ENCODE measurements at regions not wholly inside any gene's neighbourhood (a gene's known extent, or its start where the extent isn't known, plus 50 kb on each side); places are given as distances from the start of the nearest gene placed in this dataset.

GRCh38 chr6:169921217-169921616 is 169.8 kb downstream of the ERMARD start:
- H3K4me3 ChIP-seq (ENCODE audit: low read depth in 1 of 2, low read length in 2 of 2) = no peak overlapping the region
- DNase-seq = no peak
- H3K27ac ChIP-seq (ENCODE audit: low read length) = no peak overlapping the region
- peaks cover 4% of the 10 kb centered on the region for H3K9me3 ChIP-seq (ENCODE audit: insufficient read depth, low read length, severe bottlenecking)
- no peak for TF ChIP-seq CTCF (IDR thresholded peaks at IDR 0.05; ENCODE audit: borderline replicate concordance, extremely low read depth, low read length, poor library complexity, severe bottlenecking)
- TF ChIP-seq EZH2 (IDR thresholded peaks at IDR 0.05; ENCODE audit: borderline replicate concordance, low read depth, low read length, severe bottlenecking) = no peak
- H3K9ac ChIP-seq (ENCODE audit: low read depth, low read length) = no peak overlapping the region
- H3K4me2 ChIP-seq (ENCODE audit: insufficient read depth, low read length) = no peak overlapping the region
- H3K79me2 ChIP-seq (ENCODE audit: insufficient read depth, low read length) = no peaks in the 10 kb centered on the region
- H3K4me1 ChIP-seq (ENCODE audit: insufficient read depth, low read length) = peaks cover 16% of the 10 kb centered on the region
- H3K27me3 ChIP-seq (ENCODE audit: insufficient read depth, low read length, poor library complexity) = no peaks in the 10 kb centered on the region
- no peaks in the 10 kb centered on the region; the same call in 1 of the 2 replicates for H4K20me1 ChIP-seq (ENCODE audit: insufficient read depth, low read length)
- no peak overlapping the region for H2AFZ ChIP-seq (ENCODE audit: low read depth, low read length)
- no peaks in the 10 kb centered on the region for H3K36me3 ChIP-seq (ENCODE audit: insufficient read depth, low read length)
- no peak for ATAC-seq (ENCODE audit: insufficient read depth, low read depth)

GRCh38 chr6:169920359-169921020 is 169.1 kb downstream of the ERMARD start:
- no peak overlapping the region for H2AFZ ChIP-seq (ENCODE audit: low read depth, low read length)
- no peak overlapping the region for H3K9ac ChIP-seq (ENCODE audit: low read depth, low read length)
- no peaks in the 10 kb centered on the region for H3K36me3 ChIP-seq (ENCODE audit: insufficient read depth, low read length)
- TF ChIP-seq EZH2 (IDR thresholded peaks at IDR 0.05; ENCODE audit: borderline replicate concordance, low read depth, low read length, severe bottlenecking) (no peak), CTCF (IDR thresholded peaks at IDR 0.05; ENCODE audit: borderline replicate concordance, extremely low read depth, low read length, poor library complexity, severe bottlenecking) (no peak)
- no peak for ATAC-seq (ENCODE audit: insufficient read depth, low read depth)
- no peaks in the 10 kb centered on the region for H3K27me3 ChIP-seq (ENCODE audit: insufficient read depth, low read length, poor library complexity)
- no peak overlapping the region for H3K4me3 ChIP-seq (ENCODE audit: low read depth in 1 of 2, low read length in 2 of 2)
- peaks cover 16% of the 10 kb centered on the region for H3K4me1 ChIP-seq (ENCODE audit: insufficient read depth, low read length)
- H3K9me3 ChIP-seq (ENCODE audit: insufficient read depth, low read length, severe bottlenecking) = peaks cover 4% of the 10 kb centered on the region
- H3K79me2 ChIP-seq (ENCODE audit: insufficient read depth, low read length) = no peaks in the 10 kb centered on the region
- DNase-seq = no peak
- no peak overlapping the region for H3K4me2 ChIP-seq (ENCODE audit: insufficient read depth, low read length)
- H3K27ac ChIP-seq (ENCODE audit: low read length) = no peak overlapping the region
- H4K20me1 ChIP-seq (ENCODE audit: insufficient read depth, low read length) = no peaks in the 10 kb centered on the region; the same call in 1 of the 2 replicates

GRCh38 chr6:169918954-169919549 is 167.6 kb downstream of the ERMARD start:
- Histone ChIP-seq H3K79me2 (ENCODE audit: insufficient read depth, low read length) (no peaks in the 10 kb centered on the region), H3K4me1 (ENCODE audit: insufficient read depth, low read length) (peaks cover 21% of the 10 kb centered on the region), H4K20me1 (ENCODE audit: insufficient read depth, low read length) (no peaks in the 10 kb centered on the region; the same call in 1 of the 2 replicates), H3K27me3 (ENCODE audit: insufficient read depth, low read length, poor library complexity) (no peaks in the 10 kb centered on the region), H3K27ac (ENCODE audit: low read length) (no peak overlapping the region), H3K9me3 (ENCODE audit: insufficient read depth, low read length, severe bottlenecking) (peaks cover 4% of the 10 kb centered on the region), H3K4me2 (ENCODE audit: insufficient read depth, low read length) (no peak overlapping the region), H3K9ac (ENCODE audit: low read depth, low read length) (no peak overlapping the region), H3K36me3 (ENCODE audit: insufficient read depth, low read length) (no peaks in the 10 kb centered on the region), H3K4me3 (ENCODE audit: low read depth in 1 of 2, low read length in 2 of 2) (no peak overlapping the region), H2AFZ (ENCODE audit: low read depth, low read length) (no peak overlapping the region)
- no peak for ATAC-seq (ENCODE audit: insufficient read depth, low read depth)
- TF ChIP-seq CTCF (IDR thresholded peaks at IDR 0.05; ENCODE audit: borderline replicate concordance, extremely low read depth, low read length, poor library complexity, severe bottlenecking) = no peak
- TF ChIP-seq EZH2 (IDR thresholded peaks at IDR 0.05; ENCODE audit: borderline replicate concordance, low read depth, low read length, severe bottlenecking) = no peak
- no peak for DNase-seq

Measured in DND-41 (cell line).